HG03103 (cell line): ENCODE measurements at regions not wholly inside any gene's neighbourhood (a gene's known extent, or its start where the extent isn't known, plus 50 kb on each side); places are given as distances from the start of the nearest gene placed in this dataset.
"Not testable (repeated sequence)": the region's sequence is repeated elsewhere in the genome, so short reads cannot be mapped to it uniquely, and the experiment has no call there.

Experiments
- ATAC-seq: cut with Tn5 transposase; IDR thresholded peaks from one replicate; pipeline ENCODE4 v1.9.1; 2021; ENCODE audit warnings: low read depth; ENCODE audit not compliant: unreplicated experiment

DNA sequence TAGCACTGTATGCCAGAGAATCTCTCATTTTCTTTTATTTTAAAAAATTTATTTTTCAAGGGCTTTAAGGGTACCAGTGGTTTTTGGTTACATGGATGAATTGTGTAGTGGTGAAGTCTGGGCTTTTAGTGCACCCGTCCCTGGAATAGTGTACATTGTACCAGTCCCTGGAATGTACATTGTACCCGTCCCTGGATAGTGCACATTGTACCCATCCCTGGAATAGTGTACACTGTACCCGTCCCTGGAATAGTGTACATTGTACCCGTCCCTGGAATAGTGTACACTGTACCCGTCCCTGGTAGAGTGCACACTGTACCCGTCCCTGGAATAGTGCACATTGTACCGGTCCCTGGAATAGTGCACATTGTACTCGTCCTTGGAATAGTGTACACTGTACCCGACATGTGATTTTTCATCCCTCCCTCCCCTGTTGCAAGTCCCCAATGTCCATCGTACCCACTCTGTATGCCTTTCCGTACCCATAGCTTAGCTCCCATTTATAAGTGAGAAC, 56.1 kb upstream of the HELT start:
- no peak for ATAC-seq

DNA sequence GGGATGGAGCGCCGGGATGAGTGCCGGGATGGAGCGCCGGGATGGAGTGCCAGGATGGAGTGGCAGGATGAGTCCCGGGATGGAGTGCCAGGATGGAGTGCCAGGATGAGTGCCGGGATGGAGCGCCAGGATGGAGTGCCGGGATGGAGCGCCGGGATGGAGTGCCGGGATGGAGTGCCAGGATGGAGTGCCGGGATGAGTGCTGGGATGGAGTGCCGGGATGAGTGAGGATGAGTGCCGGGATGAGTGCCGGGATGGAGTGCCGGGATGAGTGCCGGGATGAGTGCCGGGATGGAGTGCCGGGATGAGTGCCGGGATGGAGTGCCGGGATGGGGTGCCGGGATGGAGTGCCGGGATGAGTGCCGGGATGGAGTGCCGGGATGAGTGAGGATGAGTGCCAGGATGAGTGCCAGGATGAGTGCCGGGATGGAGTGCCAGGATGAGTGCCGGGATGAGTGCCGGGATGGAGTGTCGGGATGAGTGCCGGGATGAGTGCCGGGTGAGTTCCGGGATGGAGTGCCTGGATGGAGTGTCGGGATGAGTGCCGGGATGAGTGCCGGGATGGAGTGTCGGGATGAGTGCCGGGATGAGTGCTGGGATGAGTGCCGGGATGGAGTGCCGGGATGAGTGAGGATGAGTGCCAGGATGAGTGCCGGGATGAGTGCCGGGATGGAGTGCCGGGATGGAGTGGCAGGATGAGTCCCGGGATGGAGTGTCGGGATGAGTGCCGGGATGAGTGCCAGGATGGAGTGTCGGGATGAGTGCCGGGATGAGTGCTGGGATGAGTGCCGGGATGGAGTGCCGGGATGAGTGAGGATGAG, 52.9 kb upstream of the HELT start:
- not testable (repeated sequence) for ATAC-seq

DNA sequence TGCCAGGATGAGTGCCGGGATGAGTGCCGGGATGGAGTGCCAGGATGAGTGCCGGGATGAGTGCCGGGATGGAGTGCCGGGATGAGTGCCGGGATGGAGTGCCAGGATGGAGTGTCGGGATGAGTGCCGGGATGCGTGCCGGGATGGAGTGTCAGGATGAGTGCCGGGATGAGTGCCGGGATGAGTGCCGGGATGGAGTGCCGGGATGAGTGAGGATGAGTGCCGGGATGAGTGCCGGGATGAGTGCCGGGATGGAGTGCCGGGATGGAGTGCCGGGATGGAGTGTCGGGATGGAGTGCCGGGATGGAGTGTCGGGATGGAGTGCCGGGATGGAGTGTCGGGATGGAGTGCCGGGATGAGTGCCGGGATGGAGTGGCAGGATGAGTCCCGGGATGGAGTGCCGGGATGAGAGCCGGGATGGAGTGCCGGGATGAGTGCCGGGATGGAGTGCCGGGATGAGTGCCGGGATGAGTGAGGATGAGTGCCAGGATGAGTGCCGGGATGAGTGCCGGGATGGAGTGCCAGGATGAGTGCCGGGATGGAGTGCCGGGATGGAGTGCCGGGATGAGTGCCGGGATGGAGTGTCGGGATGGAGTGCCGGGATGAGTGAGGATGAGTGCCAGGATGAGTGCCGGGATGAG, 52.1 kb upstream of the HELT start:
- not testable (repeated sequence) for ATAC-seq

DNA sequence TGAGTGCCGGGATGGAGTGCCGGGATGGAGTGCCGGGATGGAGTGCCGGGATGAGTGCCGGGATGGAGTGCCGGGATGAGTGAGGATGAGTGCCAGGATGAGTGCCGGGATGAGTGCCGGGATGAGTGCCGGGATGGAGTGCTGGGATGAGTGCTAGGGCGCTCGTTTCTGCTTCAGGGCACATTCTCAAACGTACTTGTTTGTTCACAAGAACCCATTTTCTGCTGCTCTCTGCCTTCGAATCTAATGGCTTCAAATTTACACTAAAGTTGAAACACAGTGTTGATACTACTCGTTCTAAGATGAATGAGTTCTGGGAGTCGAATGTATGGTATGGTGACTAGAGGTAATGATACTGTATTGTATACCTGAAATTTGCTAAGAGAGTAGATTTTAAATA, 50.6 kb upstream of the HELT start:
- ATAC-seq = not testable (repeated sequence)

DNA sequence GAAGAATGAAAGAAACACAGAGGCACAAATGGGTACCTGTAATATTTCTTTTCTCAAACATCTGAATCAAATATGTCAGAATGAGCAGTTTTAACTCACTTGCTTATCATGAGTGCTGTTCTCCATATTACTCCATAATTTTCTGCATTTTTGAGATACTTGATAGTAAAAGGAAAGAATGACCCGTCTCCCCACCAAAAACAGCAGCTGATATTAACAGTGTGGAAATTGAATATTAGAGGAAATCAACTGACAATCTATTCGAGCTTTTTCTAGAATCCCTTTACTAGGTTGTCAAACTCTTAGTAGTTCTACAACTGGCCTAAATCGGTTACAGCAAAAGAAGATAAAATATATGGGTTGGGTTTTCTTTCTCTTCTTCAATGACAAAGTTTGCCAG, 49.9 kb upstream of the HELT start:
- no peak for ATAC-seq
